NCI-H345 treated with DMSO at 0.1 percent for 48 hours (cell line): ENCODE measurements at regions not wholly inside any gene's neighbourhood (a gene's known extent, or its start where the extent isn't known, plus 50 kb on each side); places are given as distances from the start of the nearest gene placed in this dataset.
"Not testable (repeated sequence)": the region's sequence is repeated elsewhere in the genome, so short reads cannot be mapped to it uniquely, and the experiment has no call there.

Experiments used
- DNase-seq: peaks from one replicate; lab custom pipeline; 2025; ENCODE audit not compliant: unreplicated experiment; lab: John Stamatoyannopoulos, UW

- DNase-seq, result no peak
Measured at GRCh38 chr2:199216253-199216652, 241.5 kb downstream of the SATB2 start.

- DNase-seq, result no peak
Measured at GRCh38 chr2:199207011-199207410, 250.7 kb downstream of the SATB2 start.

- no peak for DNase-seq
Measured at GRCh38 chr2:199206536-199206935, 251.2 kb downstream of the SATB2 start.

GRCh38 chr2:199202964-199203363 is 254.8 kb downstream of the SATB2 start:
- DNase-seq, result no peak

GRCh38 chr2:199201539-199201938 is 256.2 kb downstream of the SATB2 start:
- no peak for DNase-seq

GRCh38 chr2:199199797-199200196 is 257.9 kb downstream of the SATB2 start:
- no peak for DNase-seq

- no peak for DNase-seq
Measured at GRCh38 chr2:199197448-199197847, 260.3 kb downstream of the SATB2 start.

GRCh38 chr2:199196686-199197085 is 261.1 kb downstream of the SATB2 start:
- no peak for DNase-seq

GRCh38 chr2:199195927-199196502 is 261.7 kb downstream of the SATB2 start:
- no peak for DNase-seq

GRCh38 chr2:199191461-199191860 is 266.3 kb downstream of the SATB2 start:
- no peak for DNase-seq

- no peak for DNase-seq
Measured at GRCh38 chr2:199189229-199189628, 268.5 kb downstream of the SATB2 start.

GRCh38 chr2:199186301-199186751 is 271.4 kb downstream of the SATB2 start:
- peak; percentile 48 for DNase-seq

- DNase-seq, result not testable (repeated sequence)
Measured at GRCh38 chr2:199185174-199185573, 272.6 kb downstream of the SATB2 start.

- no peak for DNase-seq
Measured at GRCh38 chr2:199163613-199164458, 293.9 kb downstream of the SATB2 start.

GRCh38 chr2:199160677-199161465 is 296.9 kb downstream of the SATB2 start:
- DNase-seq, result no peak

GRCh38 chr2:199160081-199160480 is 297.7 kb downstream of the SATB2 start:
- DNase-seq, result no peak

- no peak for DNase-seq
Measured at GRCh38 chr2:199148076-199148845, 309.5 kb downstream of the SATB2 start.

- DNase-seq, result no peak
Measured at GRCh38 chr2:199147216-199147615, 310.5 kb downstream of the SATB2 start.

GRCh38 chr2:199144546-199144945 is 313.2 kb downstream of the SATB2 start:
- DNase-seq, result no peak

- no peak for DNase-seq
Measured at GRCh38 chr2:199144036-199144435, 313.7 kb downstream of the SATB2 start.

- no peak for DNase-seq
Measured at GRCh38 chr2:199136681-199137080, 321.1 kb downstream of the SATB2 start.
